ENCODE measurements at regions not wholly inside any gene's neighbourhood (a gene's known extent, or its start where the extent isn't known, plus 50 kb on each side); places are given as distances from the start of the nearest gene placed in this dataset.

DNA sequence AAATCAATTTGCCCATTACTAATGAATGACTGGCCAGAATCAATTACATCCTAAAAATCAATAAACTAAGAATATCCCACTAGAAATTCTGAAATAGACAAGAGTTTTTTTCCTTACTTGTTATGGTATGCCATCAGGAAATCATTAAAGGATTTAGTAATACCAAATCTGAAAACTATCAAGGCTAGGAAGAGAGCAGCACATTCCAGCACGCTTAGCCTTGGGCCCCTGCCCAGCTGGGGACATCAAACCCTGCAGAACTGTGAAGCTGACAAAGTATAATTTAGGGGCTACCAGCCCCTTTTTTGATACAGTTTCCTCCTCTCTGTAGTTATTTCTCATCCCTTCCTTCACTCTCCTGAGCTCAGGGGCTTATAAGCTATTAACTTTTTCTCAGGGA lies 247.8 kb upstream of the ZC3H12C start:
- H3K4me3 ChIP-seq = no peak overlapping the region
- WGBS, 3 donors = 3 to 26% (median 3%) methylated on average over 1 of the region's 1 CpG
- no peaks in the 10 kb centered on the region for H3K4me1 ChIP-seq (ENCODE audit: insufficient read depth)
- H3K36me3 ChIP-seq = no peaks in the 10 kb centered on the region
- H3K27ac ChIP-seq = no peak overlapping the region
- TF ChIP-seq, protein P1, sequence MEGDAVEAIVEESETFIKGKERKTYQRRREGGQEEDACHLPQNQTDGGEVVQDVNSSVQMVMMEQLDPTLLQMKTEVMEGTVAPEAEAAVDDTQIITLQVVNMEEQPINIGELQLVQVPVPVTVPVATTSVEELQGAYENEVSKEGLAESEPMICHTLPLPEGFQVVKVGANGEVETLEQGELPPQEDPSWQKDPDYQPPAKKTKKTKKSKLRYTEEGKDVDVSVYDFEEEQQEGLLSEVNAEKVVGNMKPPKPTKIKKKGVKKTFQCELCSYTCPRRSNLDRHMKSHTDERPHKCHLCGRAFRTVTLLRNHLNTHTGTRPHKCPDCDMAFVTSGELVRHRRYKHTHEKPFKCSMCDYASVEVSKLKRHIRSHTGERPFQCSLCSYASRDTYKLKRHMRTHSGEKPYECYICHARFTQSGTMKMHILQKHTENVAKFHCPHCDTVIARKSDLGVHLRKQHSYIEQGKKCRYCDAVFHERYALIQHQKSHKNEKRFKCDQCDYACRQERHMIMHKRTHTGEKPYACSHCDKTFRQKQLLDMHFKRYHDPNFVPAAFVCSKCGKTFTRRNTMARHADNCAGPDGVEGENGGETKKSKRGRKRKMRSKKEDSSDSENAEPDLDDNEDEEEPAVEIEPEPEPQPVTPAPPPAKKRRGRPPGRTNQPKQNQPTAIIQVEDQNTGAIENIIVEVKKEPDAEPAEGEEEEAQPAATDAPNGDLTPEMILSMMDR (IDR thresholded peaks at IDR 0.05) = no peak
- TF ChIP-seq EP300 (IDR thresholded peaks at IDR 0.05) = no peak
- no peak for TF ChIP-seq POLR2A (IDR thresholded peaks at IDR 0.05)
- intact Hi-C loops (cut with DNase I) = no loop called here
- H3K27me3 ChIP-seq = no peaks in the 10 kb centered on the region
- H3K9me3 ChIP-seq = no peaks in the 10 kb centered on the region
- DNase-seq = no peak

DNA sequence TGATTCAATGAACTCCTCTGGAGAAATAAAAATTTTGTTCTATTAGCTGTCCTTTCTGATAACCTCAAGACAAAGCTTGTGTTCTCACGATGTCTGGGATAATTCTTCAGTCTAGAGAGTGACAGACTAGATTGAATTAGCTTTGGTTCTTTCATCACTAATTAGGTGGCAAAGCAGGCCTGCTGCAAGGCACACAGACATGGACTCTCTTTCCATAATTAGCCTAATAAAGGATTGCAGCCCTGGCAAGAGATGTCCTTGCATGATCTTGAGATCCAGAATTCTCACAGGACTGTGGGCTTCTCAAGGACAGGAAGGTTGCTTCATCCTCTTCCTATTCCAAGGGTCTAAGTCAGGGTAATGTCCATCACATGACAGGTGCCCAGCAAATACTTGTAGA lies 245.6 kb upstream of the ZC3H12C start:
- H3K4me1 ChIP-seq (ENCODE audit: insufficient read depth) = no peaks in the 10 kb centered on the region
- TF ChIP-seq POLR2A (IDR thresholded peaks at IDR 0.05) = no peak
- TF ChIP-seq EP300 (IDR thresholded peaks at IDR 0.05) = no peak
- TF ChIP-seq, protein P1 (IDR thresholded peaks at IDR 0.05) = no peak
- DNase-seq = no peak
- no peak overlapping the region for H3K27ac ChIP-seq
- no peak overlapping the region for H3K4me3 ChIP-seq
- H3K27me3 ChIP-seq = no peaks in the 10 kb centered on the region
- intact Hi-C loops (cut with DNase I) = no loop called here
- H3K36me3 ChIP-seq = no peaks in the 10 kb centered on the region
- WGBS, 3 donors = 40 to 75% (median 42%) methylated on average over 1 of the region's 1 CpG
- H3K9me3 ChIP-seq = no peaks in the 10 kb centered on the region

DNA sequence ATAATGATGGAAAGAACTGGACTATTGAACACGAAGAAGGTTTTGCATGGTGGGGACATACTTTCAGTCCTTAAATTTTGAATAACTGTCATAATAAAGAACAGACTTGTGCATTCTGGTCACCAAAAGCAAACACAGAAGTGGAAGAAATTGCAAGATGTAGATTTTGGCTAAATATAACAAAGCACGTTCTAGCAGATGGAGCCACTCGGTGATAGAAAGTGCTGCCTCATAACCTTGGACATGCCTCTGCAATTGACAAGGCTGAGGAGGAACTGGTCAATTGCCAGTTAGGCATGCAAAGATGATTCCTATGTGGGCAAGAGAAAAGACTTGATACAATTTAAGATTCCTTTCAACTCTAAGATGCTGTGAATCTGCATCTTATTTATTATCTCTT lies 244.1 kb upstream of the ZC3H12C start:
- 49 to 63% (median 53%) methylated on average over 3 of the region's 3 CpGs for WGBS, 3 donors
- no peaks in the 10 kb centered on the region for H3K27me3 ChIP-seq
- no peaks in the 10 kb centered on the region for H3K4me1 ChIP-seq (ENCODE audit: insufficient read depth)

DNA sequence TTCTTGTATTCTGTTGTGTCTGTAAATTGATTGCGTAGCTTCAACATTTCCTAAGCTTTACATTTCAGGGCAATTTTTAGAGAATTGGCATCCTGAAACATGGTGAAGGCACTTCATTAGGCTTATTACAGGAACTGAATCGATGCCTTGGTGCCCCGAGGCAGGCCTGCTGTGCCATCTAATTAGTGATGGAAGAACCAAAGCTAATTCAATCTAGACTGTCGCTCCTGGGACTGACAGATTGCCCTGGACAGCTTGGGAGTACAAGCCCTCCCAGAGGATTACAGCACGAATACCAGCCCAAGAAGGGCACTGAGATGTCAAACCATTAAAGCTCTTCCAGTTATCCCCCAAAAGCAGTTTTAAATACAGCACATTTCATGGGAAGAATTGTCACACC lies 243.2 kb upstream of the ZC3H12C start:
- DNase-seq = no peak

More for the DNA sequence above, 244.1 kb upstream of the ZC3H12C start:
- no peaks in the 10 kb centered on the region for H3K36me3 ChIP-seq
- no peak overlapping the region for H3K4me3 ChIP-seq
- DNase-seq = no peak
- no peak for TF ChIP-seq EP300 (IDR thresholded peaks at IDR 0.05)
- TF ChIP-seq POLR2A (IDR thresholded peaks at IDR 0.05) = no peak
- H3K27ac ChIP-seq = no peak overlapping the region
- intact Hi-C loops (cut with DNase I) = no loop called here
- H3K9me3 ChIP-seq = no peaks in the 10 kb centered on the region

DNA sequence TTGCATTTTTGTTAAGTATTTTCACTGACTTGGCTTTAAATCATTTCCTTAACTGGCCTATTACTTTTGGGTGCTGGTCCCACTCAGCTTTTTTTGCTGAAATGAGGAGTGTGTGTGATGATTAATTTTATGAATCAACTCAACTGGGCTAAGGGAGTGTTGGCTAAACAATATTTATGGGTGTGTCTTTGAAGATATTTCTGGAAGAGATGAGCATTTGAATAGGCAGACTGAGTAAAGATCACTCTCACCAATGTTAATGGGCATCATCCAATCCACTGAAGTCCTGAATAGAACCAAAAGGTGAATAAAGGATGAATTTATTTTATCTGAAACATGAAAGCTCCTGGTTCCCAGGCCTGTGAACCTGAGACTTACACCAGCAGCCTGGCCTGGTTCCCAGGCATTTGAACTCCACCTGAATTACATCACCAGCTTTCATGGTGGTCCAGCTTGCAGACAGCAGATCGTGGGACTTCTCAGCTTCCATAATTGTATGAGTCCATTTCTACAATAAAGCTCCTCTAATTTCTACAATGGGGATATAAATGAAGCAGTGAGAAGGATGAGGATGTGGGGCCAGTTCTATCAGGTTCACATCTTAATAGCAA lies 241.3 kb upstream of the ZC3H12C start:
- no peaks in the 10 kb centered on the region for H3K9me3 ChIP-seq
- TF ChIP-seq, protein P1 (IDR thresholded peaks at IDR 0.05) = no peak
- no peak for TF ChIP-seq POLR2A (IDR thresholded peaks at IDR 0.05)
- TF ChIP-seq EP300 (IDR thresholded peaks at IDR 0.05) = no peak
- H3K4me1 ChIP-seq (ENCODE audit: insufficient read depth) = no peaks in the 10 kb centered on the region
- H3K27me3 ChIP-seq = no peaks in the 10 kb centered on the region
- intact Hi-C loops (cut with DNase I) = no loop called here
- no peaks in the 10 kb centered on the region for H3K36me3 ChIP-seq
- no peak overlapping the region for H3K27ac ChIP-seq
- no peak for DNase-seq
- no peak overlapping the region for H3K4me3 ChIP-seq
- WGBS, 3 donors = 10 to 16% (median 14%) methylated on average over 1 of the region's 1 CpG

More for the DNA sequence above, 243.2 kb upstream of the ZC3H12C start:
- WGBS, 3 donors = 67 to 77% (median 73%) methylated on average over 5 of the region's 5 CpGs
- Histone ChIP-seq H3K36me3 (no peaks in the 10 kb centered on the region), H3K27ac (no peak overlapping the region), H3K4me1 (ENCODE audit: insufficient read depth) (no peaks in the 10 kb centered on the region), H3K4me3 (no peak overlapping the region), H3K27me3 (no peaks in the 10 kb centered on the region), H3K9me3 (no peaks in the 10 kb centered on the region)
- intact Hi-C loops (cut with DNase I) = no loop called here
- TF ChIP-seq EP300 (IDR thresholded peaks at IDR 0.05) = no peak
- TF ChIP-seq, protein P1 (IDR thresholded peaks at IDR 0.05) = no peak
- TF ChIP-seq POLR2A (IDR thresholded peaks at IDR 0.05) = no peak

All from ovary (tissue), 7 donors.